T-helper 1 cell (primary cell): ENCODE measurements at regions not wholly inside any gene's neighbourhood (a gene's known extent, or its start where the extent isn't known, plus 50 kb on each side); places are given as distances from the start of the nearest gene placed in this dataset.

Experiments
- DNase-seq, 5 donors: peaks; one replicate each; pipeline ENCODE4 v3.0.0-alpha.2; 2012 to 2020

DNA sequence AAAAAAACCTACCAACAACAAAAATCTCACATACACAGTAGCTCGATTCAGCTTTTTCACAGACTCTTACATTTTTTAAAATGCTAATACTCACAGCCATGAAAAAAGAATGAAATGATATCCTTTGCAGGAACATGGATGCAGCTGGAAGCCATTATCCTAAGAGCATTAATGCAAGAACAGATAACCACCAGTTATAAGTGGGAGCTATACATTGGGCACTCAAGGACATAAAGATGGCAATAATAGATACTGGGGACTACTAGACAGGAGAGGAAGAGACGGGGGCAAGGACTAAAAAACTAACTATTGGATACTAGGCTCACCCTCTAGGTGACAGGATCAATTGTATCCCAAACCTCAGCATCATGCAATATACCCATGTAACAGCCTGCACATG is 90.3 kb upstream of the CCNH start:
- DNase-seq = no peak

DNA sequence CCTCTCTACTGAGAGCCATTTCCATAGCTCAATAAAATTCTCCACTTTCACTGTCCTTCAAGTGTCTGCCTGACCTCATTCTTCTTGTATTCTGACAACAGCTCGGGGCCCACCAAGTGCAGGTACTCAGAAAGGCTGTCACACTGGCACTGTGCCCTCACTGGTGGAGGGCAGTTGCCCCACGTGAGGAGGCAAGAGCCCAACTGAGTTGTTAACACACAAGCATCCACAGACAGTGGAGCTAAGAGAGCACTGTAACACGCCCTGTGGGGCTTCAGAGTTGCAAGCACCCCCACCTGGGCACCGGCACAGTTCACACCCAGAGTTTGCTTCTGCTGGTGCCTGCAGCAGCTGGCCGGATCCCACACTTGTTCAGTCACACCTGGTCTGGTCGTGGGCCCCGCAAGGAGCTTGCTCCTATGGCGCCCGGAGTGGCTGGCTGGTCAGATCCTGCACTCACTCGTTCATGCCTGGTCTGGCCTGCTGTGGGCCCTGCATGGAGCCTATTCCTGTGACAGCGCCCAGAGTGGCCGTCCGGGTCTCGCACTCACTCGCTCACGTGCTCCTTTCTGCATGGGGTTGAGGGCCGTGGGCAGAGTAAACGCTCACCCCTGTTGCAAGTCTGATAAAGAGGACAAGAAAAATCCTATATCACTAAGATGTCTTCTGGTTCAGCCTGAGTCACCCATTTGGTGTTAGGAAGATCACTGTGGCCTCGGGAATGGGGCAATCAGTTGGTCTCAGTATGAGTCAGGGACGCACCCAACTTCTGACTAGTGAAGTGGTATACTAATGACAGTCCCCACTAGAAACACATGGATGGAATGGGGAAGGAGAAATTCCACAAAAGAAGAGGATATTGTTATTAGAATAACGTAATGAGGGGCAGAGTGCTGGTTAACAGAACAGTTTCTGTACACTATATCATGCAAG is 87.0 kb upstream of the CCNH start:
- DNase-seq = no peak
